ENCODE measurements at regions not wholly inside any gene's neighbourhood (a gene's known extent, or its start where the extent isn't known, plus 50 kb on each side); places are given as distances from the start of the nearest gene placed in this dataset.

- no peak for TF ChIP-seq CTCF (IDR thresholded peaks at IDR 0.05; ENCODE audit: extremely low read depth, low read depth, low read length)
- H3K79me2 ChIP-seq (ENCODE audit: insufficient read depth, low read length), result no peaks in the 10 kb centered on the region
- no peaks in the 10 kb centered on the region for H4K20me1 ChIP-seq (ENCODE audit: insufficient read depth, low read length)
- H3K27ac ChIP-seq (ENCODE audit: low read depth, low read length), result no peak overlapping the region
- no peak for DNase-seq (ENCODE audit: insufficient read length, low spot score, missing footprints)
- no peaks in the 10 kb centered on the region for H3K4me1 ChIP-seq (ENCODE audit: insufficient read depth, low read length)
- no peak overlapping the region for H2AFZ ChIP-seq (ENCODE audit: low read length)
- H3K9me3 ChIP-seq (ENCODE audit: low read depth, low read length), result no peaks in the 10 kb centered on the region
- H3K27me3 ChIP-seq (ENCODE audit: insufficient read depth, low read length), result no peaks in the 10 kb centered on the region
- H3K36me3 ChIP-seq (ENCODE audit: insufficient read depth, low read length), result no peaks in the 10 kb centered on the region
- H3K4me3 ChIP-seq (ENCODE audit: insufficient read depth, low read length), result no peak overlapping the region
- H3K4me2 ChIP-seq (ENCODE audit: insufficient read depth, low read length), result no peak overlapping the region
Measured at GRCh38 chr18:2100694-2101213, 470.6 kb downstream of the METTL4 start.

- H2AFZ ChIP-seq (ENCODE audit: low read length), result no peak overlapping the region
- H3K27me3 ChIP-seq (ENCODE audit: insufficient read depth, low read length), result no peaks in the 10 kb centered on the region
- H3K4me3 ChIP-seq (ENCODE audit: insufficient read depth, low read length), result no peak overlapping the region
- no peaks in the 10 kb centered on the region for H3K79me2 ChIP-seq (ENCODE audit: insufficient read depth, low read length)
- no peak overlapping the region for H3K4me2 ChIP-seq (ENCODE audit: insufficient read depth, low read length)
- no peak for TF ChIP-seq CTCF (IDR thresholded peaks at IDR 0.05; ENCODE audit: extremely low read depth, low read depth, low read length)
- H3K9me3 ChIP-seq (ENCODE audit: low read depth, low read length), result no peaks in the 10 kb centered on the region
- no peak for DNase-seq (ENCODE audit: insufficient read length, low spot score, missing footprints)
- H3K4me1 ChIP-seq (ENCODE audit: insufficient read depth, low read length), result no peaks in the 10 kb centered on the region
- H4K20me1 ChIP-seq (ENCODE audit: insufficient read depth, low read length), result no peaks in the 10 kb centered on the region
- no peaks in the 10 kb centered on the region for H3K36me3 ChIP-seq (ENCODE audit: insufficient read depth, low read length)
- H3K27ac ChIP-seq (ENCODE audit: low read depth, low read length), result no peak overlapping the region
Measured at GRCh38 chr18:2102022-2102421, 469.3 kb downstream of the METTL4 start.

DNA sequence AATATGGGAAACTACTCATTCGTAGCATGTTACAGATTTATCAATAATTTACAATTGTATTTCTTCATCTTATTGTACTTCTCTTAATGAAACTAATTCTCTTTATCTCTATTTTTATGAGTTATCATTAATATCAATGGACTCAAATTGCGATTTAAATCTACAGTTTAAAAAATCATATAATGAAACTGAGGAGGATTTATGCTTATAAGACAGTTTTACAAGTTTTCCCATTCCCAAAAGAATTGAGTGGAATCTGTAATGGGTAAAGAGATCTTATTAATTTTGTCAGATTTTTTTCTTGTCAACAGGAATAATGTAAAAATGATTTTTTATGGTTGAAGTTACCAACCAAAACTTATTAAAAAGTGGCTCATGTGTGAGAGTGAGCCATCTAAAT is 468.0 kb downstream of the METTL4 start:
- Histone ChIP-seq H3K4me2 (ENCODE audit: insufficient read depth, low read length) (no peak overlapping the region), H4K20me1 (ENCODE audit: insufficient read depth, low read length) (no peaks in the 10 kb centered on the region), H3K36me3 (ENCODE audit: insufficient read depth, low read length) (no peaks in the 10 kb centered on the region), H3K27ac (ENCODE audit: low read depth, low read length) (no peak overlapping the region), H3K27me3 (ENCODE audit: insufficient read depth, low read length) (no peaks in the 10 kb centered on the region), H2AFZ (ENCODE audit: low read length) (no peak overlapping the region), H3K4me3 (ENCODE audit: insufficient read depth, low read length) (no peak overlapping the region), H3K4me1 (ENCODE audit: insufficient read depth, low read length) (no peaks in the 10 kb centered on the region), H3K79me2 (ENCODE audit: insufficient read depth, low read length) (no peaks in the 10 kb centered on the region), H3K9me3 (ENCODE audit: low read depth, low read length) (no peaks in the 10 kb centered on the region)
- no peak for TF ChIP-seq CTCF (IDR thresholded peaks at IDR 0.05; ENCODE audit: extremely low read depth, low read depth, low read length)
- DNase-seq (ENCODE audit: insufficient read length, low spot score, missing footprints), result no peak

DNA sequence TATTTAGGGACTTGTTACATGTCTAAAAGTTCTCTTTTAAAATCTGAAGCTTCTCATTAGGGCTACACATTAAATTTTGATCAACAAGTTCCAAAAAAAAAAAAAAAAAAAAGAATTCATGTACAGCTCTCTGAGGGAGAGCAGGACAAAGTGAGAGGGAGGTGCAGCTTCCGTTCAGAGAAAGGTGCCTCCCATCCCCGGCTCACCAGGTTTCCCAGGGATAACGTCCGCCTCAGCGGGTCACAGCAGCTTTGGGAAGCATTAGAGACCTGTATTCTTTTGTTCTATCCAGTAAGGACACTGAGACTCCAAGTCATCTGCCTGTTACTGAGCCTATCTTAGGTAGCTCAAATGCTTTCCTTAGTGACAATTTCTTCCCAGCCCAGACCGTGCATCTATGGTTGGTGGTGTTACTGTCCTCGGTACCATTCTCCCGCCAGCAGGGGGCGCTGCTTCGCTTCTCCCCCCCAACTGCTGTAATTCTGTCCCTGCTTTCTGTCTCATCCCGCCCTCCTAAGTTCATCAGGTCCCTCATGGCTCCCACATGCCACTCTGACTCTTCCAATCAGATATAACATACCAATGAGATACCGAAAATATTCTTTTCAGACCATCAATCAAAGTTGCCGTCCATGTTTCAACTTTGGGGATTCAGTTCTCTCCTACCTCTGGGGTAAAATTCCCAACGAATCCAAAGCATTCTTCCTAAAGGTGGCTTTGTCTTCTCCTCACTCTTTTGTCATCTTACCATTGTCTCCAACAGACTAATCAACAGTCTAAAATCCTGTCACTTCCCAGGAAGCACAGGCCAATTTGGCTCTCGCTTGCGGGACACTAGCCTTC is 466.5 kb downstream of the METTL4 start:
- DNase-seq (ENCODE audit: insufficient read length, low spot score, missing footprints), result no peak
- H3K27ac ChIP-seq (ENCODE audit: low read depth, low read length), result no peak overlapping the region
- no peak overlapping the region for H3K4me2 ChIP-seq (ENCODE audit: insufficient read depth, low read length)
- H2AFZ ChIP-seq (ENCODE audit: low read length), result peak overlapping the region; percentile 16
- H3K79me2 ChIP-seq (ENCODE audit: insufficient read depth, low read length), result no peaks in the 10 kb centered on the region
- H3K4me3 ChIP-seq (ENCODE audit: insufficient read depth, low read length), result no peak overlapping the region
- no peaks in the 10 kb centered on the region for H3K9me3 ChIP-seq (ENCODE audit: low read depth, low read length)
- H3K4me1 ChIP-seq (ENCODE audit: insufficient read depth, low read length), result no peaks in the 10 kb centered on the region
- H4K20me1 ChIP-seq (ENCODE audit: insufficient read depth, low read length), result no peaks in the 10 kb centered on the region
- no peaks in the 10 kb centered on the region for H3K36me3 ChIP-seq (ENCODE audit: insufficient read depth, low read length)
- H3K27me3 ChIP-seq (ENCODE audit: insufficient read depth, low read length), result no peaks in the 10 kb centered on the region
- TF ChIP-seq CTCF (IDR thresholded peaks at IDR 0.05; ENCODE audit: extremely low read depth, low read depth, low read length), result peak; percentile 82

Data from osteoblast (primary cell).